Glomerular endothelial cell (primary cell): ENCODE measurements at regions not wholly inside any gene's neighbourhood (a gene's known extent, or its start where the extent isn't known, plus 50 kb on each side); places are given as distances from the start of the nearest gene placed in this dataset.
A peak's percentile ranks its signal among the peaks of the same experiment; 100 is the strongest.
"Not testable (repeated sequence)": the region's sequence is repeated elsewhere in the genome, so short reads cannot be mapped to it uniquely, and the experiment has no call there.

Source experiments
- DNase-seq: peaks from one replicate; pipeline ENCODE4 v3.0.0-alpha.2; 2011; ENCODE audit warnings: low read depth, low spot score; ENCODE audit errors: extremely low read depth

- no peak for DNase-seq
These were observed 1115.5 kb downstream of the TAF11L14 start for GRCh38 chr5:18749763-18750162.

GRCh38 chr5:18752317-18752716 is 1118.1 kb downstream of the TAF11L14 start:
- DNase-seq = no peak

GRCh38 chr5:18754201-18754600 is 1119.9 kb downstream of the TAF11L14 start:
- no peak for DNase-seq

GRCh38 chr5:18761801-18762200 is 1127.5 kb downstream of the TAF11L14 start:
- no peak for DNase-seq

- no peak for DNase-seq
These were observed 1129.9 kb downstream of the TAF11L14 start for GRCh38 chr5:18764161-18764560.

GRCh38 chr5:18765304-18765703 is 1131.0 kb downstream of the TAF11L14 start:
- DNase-seq = no peak

- no peak for DNase-seq
These were observed 1136.9 kb downstream of the TAF11L14 start for GRCh38 chr5:18771097-18771610.

GRCh38 chr5:18772475-18772874 is 1138.2 kb downstream of the TAF11L14 start:
- DNase-seq = no peak

- DNase-seq = no peak
These were observed 1144.0 kb downstream of the TAF11L14 start for GRCh38 chr5:18778225-18778624.

GRCh38 chr5:18789218-18789998 is 1155.1 kb downstream of the TAF11L14 start:
- no peak for DNase-seq

GRCh38 chr5:18792145-18792544 is 1157.9 kb downstream of the TAF11L14 start:
- peak; percentile 7 for DNase-seq

GRCh38 chr5:18797222-18797621 is 1163.0 kb downstream of the TAF11L14 start:
- DNase-seq = no peak

- no peak for DNase-seq
These were observed 1163.8 kb downstream of the TAF11L14 start for GRCh38 chr5:18798058-18798457.

GRCh38 chr5:18799482-18800128 is 1165.3 kb downstream of the TAF11L14 start:
- DNase-seq = no peak

- DNase-seq = no peak
These were observed 1166.2 kb downstream of the TAF11L14 start for GRCh38 chr5:18800293-18801025.

- not testable (repeated sequence) for DNase-seq
These were observed 1167.2 kb downstream of the TAF11L14 start for GRCh38 chr5:18801413-18801812.

- DNase-seq = no peak
These were observed 1168.1 kb downstream of the TAF11L14 start for GRCh38 chr5:18802336-18802735.

GRCh38 chr5:18805376-18805775 is 1171.1 kb downstream of the TAF11L14 start:
- no peak for DNase-seq

- no peak for DNase-seq
These were observed 1173.2 kb downstream of the TAF11L14 start for GRCh38 chr5:18807256-18808149.

- DNase-seq = no peak
These were observed 1176.3 kb downstream of the CDH18 start for GRCh38 chr5:18811661-18812060.
